ENCODE measurements at regions not wholly inside any gene's neighbourhood (a gene's known extent, or its start where the extent isn't known, plus 50 kb on each side); places are given as distances from the start of the nearest gene placed in this dataset.
"Not testable (repeated sequence)": the region's sequence is repeated elsewhere in the genome, so short reads cannot be mapped to it uniquely, and the experiment has no call there.

GRCh38 chr10:4159173-4159572, 374.2 kb upstream of the KLF6 start:
- no peak for DNase-seq (ENCODE audit: low spot score in 2 of 2)
- Histone ChIP-seq H3K4me3 (no peak overlapping the region), H3K36me3 (no peaks in the 10 kb centered on the region), H3K27me3 (no peaks in the 10 kb centered on the region), H3K4me1 (no peaks in the 10 kb centered on the region), H3K27ac (no peak overlapping the region), H3K9me3 (no peaks in the 10 kb centered on the region)
- WGBS = 86% methylated on average over 6 of the region's 6 CpGs
- TF ChIP-seq EP300 (IDR thresholded peaks at IDR 0.05) (no peak), POLR2A (IDR thresholded peaks at IDR 0.05) (no peak), POLR2AphosphoS5 (IDR thresholded peaks at IDR 0.05) (no peak), CTCF (IDR thresholded peaks at IDR 0.05) (no peak)

GRCh38 chr10:4154191-4154715, 369.2 kb upstream of the KLF6 start:
- no peak overlapping the region for H3K27ac ChIP-seq
- 63% methylated on average over 4 of the region's 4 CpGs for WGBS
- H3K4me1 ChIP-seq = no peaks in the 10 kb centered on the region
- H3K9me3 ChIP-seq = no peaks in the 10 kb centered on the region
- TF ChIP-seq CTCF (IDR thresholded peaks at IDR 0.05) (no peak), POLR2AphosphoS5 (IDR thresholded peaks at IDR 0.05) (no peak), POLR2A (IDR thresholded peaks at IDR 0.05) (no peak), EP300 (IDR thresholded peaks at IDR 0.05) (no peak)
- H3K36me3 ChIP-seq = no peaks in the 10 kb centered on the region
- H3K27me3 ChIP-seq = no peaks in the 10 kb centered on the region
- DNase-seq (ENCODE audit: low spot score in 2 of 2) = no peak
- H3K4me3 ChIP-seq = no peak overlapping the region

- H3K4me3 ChIP-seq = no peak overlapping the region
- no peaks in the 10 kb centered on the region for H3K36me3 ChIP-seq
- H3K4me1 ChIP-seq = no peaks in the 10 kb centered on the region
- DNase-seq (ENCODE audit: low spot score in 2 of 2) = no peak
- no peak overlapping the region for H3K27ac ChIP-seq
- 89% methylated on average over 16 of the region's 16 CpGs for WGBS
- no peaks in the 10 kb centered on the region for H3K27me3 ChIP-seq
- TF ChIP-seq EP300 (IDR thresholded peaks at IDR 0.05) = no peak
- no peak for TF ChIP-seq POLR2AphosphoS5 (IDR thresholded peaks at IDR 0.05)
- no peak for TF ChIP-seq CTCF (IDR thresholded peaks at IDR 0.05)
- TF ChIP-seq POLR2A (IDR thresholded peaks at IDR 0.05) = no peak
- no peaks in the 10 kb centered on the region for H3K9me3 ChIP-seq
These were observed 366.5 kb upstream of the KLF6 start for GRCh38 chr10:4151466-4151865.

GRCh38 chr10:4150676-4151075, 365.7 kb upstream of the KLF6 start:
- Histone ChIP-seq H3K4me3 (no peak overlapping the region), H3K36me3 (no peaks in the 10 kb centered on the region), H3K27me3 (no peaks in the 10 kb centered on the region), H3K9me3 (no peaks in the 10 kb centered on the region), H3K27ac (no peak overlapping the region), H3K4me1 (no peaks in the 10 kb centered on the region)
- 97% methylated on average over 4 of the region's 4 CpGs for WGBS
- TF ChIP-seq CTCF (IDR thresholded peaks at IDR 0.05) = no peak
- no peak for TF ChIP-seq POLR2A (IDR thresholded peaks at IDR 0.05)
- TF ChIP-seq EP300 (IDR thresholded peaks at IDR 0.05) = no peak
- no peak for TF ChIP-seq POLR2AphosphoS5 (IDR thresholded peaks at IDR 0.05)
- no peak for DNase-seq (ENCODE audit: low spot score in 2 of 2)

- not testable (repeated sequence) for H3K27ac ChIP-seq; H3K4me3 ChIP-seq; H3K9me3 ChIP-seq; H3K36me3 ChIP-seq; DNase-seq (ENCODE audit: low spot score in 2 of 2); H3K27me3 ChIP-seq; H3K4me1 ChIP-seq
- WGBS = 91% methylated on average over 14 of the region's 14 CpGs
These were observed 364.5 kb upstream of the KLF6 start for GRCh38 chr10:4149460-4149859.

- DNase-seq (ENCODE audit: low spot score in 2 of 2) = no peak
- Histone ChIP-seq H3K9me3 (no peaks in the 10 kb centered on the region), H3K27me3 (no peaks in the 10 kb centered on the region), H3K27ac (no peak overlapping the region), H3K4me3 (no peak overlapping the region), H3K36me3 (no peaks in the 10 kb centered on the region), H3K4me1 (peaks cover 4% of the 10 kb centered on the region)
- TF ChIP-seq CTCF (IDR thresholded peaks at IDR 0.05) = no peak
- TF ChIP-seq EP300 (IDR thresholded peaks at IDR 0.05) = no peak
- TF ChIP-seq POLR2A (IDR thresholded peaks at IDR 0.05) = no peak
- no peak for TF ChIP-seq POLR2AphosphoS5 (IDR thresholded peaks at IDR 0.05)
These were observed 362.2 kb upstream of the KLF6 start for GRCh38 chr10:4147245-4147644.
